Vagina (tissue), 2 donors: ENCODE measurements at regions not wholly inside any gene's neighbourhood (a gene's known extent, or its start where the extent isn't known, plus 50 kb on each side); places are given as distances from the start of the nearest gene placed in this dataset.

Experiments used
- CTCF ChIP-seq, 3 experiments: fragments of 450-650 bp in 2 of 3; fragments of 200-600 bp in 1 of 3; sonication (generic) in 1 of 3; IDR thresholded peaks; one replicate each; pipeline ENCODE4 v1.5.1; 2017 to 2019; ENCODE audit warnings: antibody characterized with exemption in 3 of 3, mild to moderate bottlenecking in 2 of 3, moderate library complexity in 2 of 3
- POLR2A ChIP-seq, 2 donors: fragments of 450-650 bp; IDR thresholded peaks; one replicate each; pipeline ENCODE4 v1.6.1; 2017; ENCODE audit warnings: antibody characterized with exemption in 2 of 2, mild to moderate bottlenecking in 2 of 2, moderate library complexity in 2 of 2
- POLR2AphosphoS5 ChIP-seq, 2 donors: sonication (generic); formaldehyde crosslinking; IDR thresholded peaks; one replicate each; pipeline ENCODE4 v1.9.0; 2017; ENCODE audit warnings: antibody characterized with exemption in 2 of 2, mild to moderate bottlenecking in 2 of 2, low read depth in 1 of 2; ENCODE audit not compliant: insufficient read depth in 1 of 2

DNA sequence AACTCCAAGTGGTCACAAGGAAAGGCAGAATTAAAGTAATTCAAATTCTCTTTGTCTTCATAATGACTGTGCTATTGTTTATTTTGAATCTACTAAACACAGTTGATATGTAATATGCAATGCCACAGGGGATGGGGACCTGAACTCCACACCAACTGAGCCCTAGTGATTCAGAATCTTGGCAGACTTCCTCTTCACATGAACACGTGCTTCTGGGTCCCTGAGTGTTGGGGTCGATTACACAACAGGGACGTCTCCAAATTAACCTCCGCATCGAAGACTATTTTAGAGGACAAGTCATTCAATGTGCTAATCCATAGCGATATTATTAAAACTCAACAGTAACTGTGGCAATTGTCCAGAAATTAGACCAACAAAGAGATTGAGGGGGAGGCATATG, 95.3 kb upstream of the CARD11 start:
- TF ChIP-seq POLR2A (IDR thresholded peaks at IDR 0.05) (no peak), CTCF (IDR thresholded peaks at IDR 0.05) (no peak), POLR2AphosphoS5 (IDR thresholded peaks at IDR 0.05; ENCODE audit: insufficient read depth in 1 of 2, low read depth in 1 of 2) (no peak)
